Kidney (tissue), 13 donors: ENCODE measurements at regions not wholly inside any gene's neighbourhood (a gene's known extent, or its start where the extent isn't known, plus 50 kb on each side); places are given as distances from the start of the nearest gene placed in this dataset.

Experiments
- DNase-seq, 5 donors: peaks; one replicate each; pipeline ENCODE4 v3.0.0-alpha.2; 2013 to 2020
- FAIRE-seq: peaks from 2 replicates; lab custom pipeline; 2012; peaks lifted over from hg19 to GRCh38; lab: Jason Lieb, UNC
- H3K27ac ChIP-seq, 2 donors: one replicate each; pipeline ENCODE4 v1.7.0; 2013; ENCODE audit warnings: low read depth in 2 of 2, low read length in 2 of 2, inconsistent platforms in 1 of 2
- H3K27me3 ChIP-seq: one replicate; pipeline ENCODE4 v1.7.1; 2013; ENCODE audit warnings: low read length, inconsistent platforms; ENCODE audit not compliant: control insufficient read depth, insufficient read depth
- H3K36me3 ChIP-seq, 3 donors: one replicate each; pipeline versions ENCODE4 v1.7.0 to v1.7.1; 2013; ENCODE audit warnings: low read length in 3 of 3, control low read depth in 1 of 3, inconsistent platforms in 1 of 3; ENCODE audit not compliant: insufficient read depth in 3 of 3, control insufficient read depth in 2 of 3
- H3K4me1 ChIP-seq, 3 donors: one replicate each; pipeline versions ENCODE4 v1.7.0 to v1.7.1; 2013; ENCODE audit warnings: low read length in 3 of 3, inconsistent platforms in 1 of 3, low read depth in 1 of 3; ENCODE audit not compliant: control insufficient read depth in 2 of 3, insufficient read depth in 2 of 3
- H3K4me3 ChIP-seq, 3 donors: one replicate each; pipeline versions ENCODE4 v1.7.0 to v1.8.1; 2013; ENCODE audit warnings: low read length in 3 of 3, control low read depth in 1 of 3, inconsistent platforms in 1 of 3
- H3K9ac ChIP-seq, 3 donors: one replicate each; pipeline versions ENCODE4 v1.7.0 to v1.7.1; 2013; ENCODE audit warnings: low read length in 3 of 3, control low read depth in 1 of 3, inconsistent platforms in 1 of 3
- H3K9me3 ChIP-seq, 3 donors: one replicate each; pipeline versions ENCODE4 v1.7.0 to v1.7.1; 2013; ENCODE audit warnings: low read length in 3 of 3, control low read depth in 1 of 3, inconsistent platforms in 1 of 3; ENCODE audit not compliant: control insufficient read depth in 2 of 3, insufficient read depth in 1 of 3
- CTCF ChIP-seq: IDR thresholded peaks from 3 replicates; pipeline ENCODE4 v1.5.1; 2012; ENCODE audit warnings: mild to moderate bottlenecking, moderate library complexity, borderline replicate concordance; ENCODE audit not compliant: insufficient read depth; ENCODE audit errors: extremely low read depth
- intact Hi-C: fragments of 100-400 bp; cut with DNase I; formaldehyde crosslinking; loops from one replicate; pipeline ENCODE4 v1.11.1; 2022
- donor health status: control.
- donor health status: control.
- donor health status: control.
- donor health status: control.
- donor health status: control.
- donor health status: DM: yes; HTN: yes; CAD: no.
- donor health status: Normal renal cell carcinoma (clear cell type).

- Histone ChIP-seq H3K27me3 (no peaks in the 10 kb centered on the region), H3K9ac (no peak overlapping the region), H3K4me1 (peaks cover 0 to 3% (median 0%) of the 10 kb centered on the region in 3 donors), H3K9me3 (no peaks in the 10 kb centered on the region), H3K4me3 (no peak overlapping the region), H3K27ac (no peak overlapping the region), H3K36me3 (no peaks in the 10 kb centered on the region)
- TF ChIP-seq CTCF, result no peak
- intact Hi-C loops, result no loop called here
- FAIRE-seq (no peak), DNase-seq (no peak)
Measured at GRCh38 chr10:128924918-128925317, 542.1 kb upstream of the MGMT start.

GRCh38 chr10:128926711-128927110, 540.3 kb upstream of the MGMT start:
- TF ChIP-seq CTCF, result no peak
- no peak overlapping the region for H3K27ac ChIP-seq
- FAIRE-seq (no peak), DNase-seq (peak in 1 of 5 donors; percentile 50)
- no peak overlapping the region for H3K4me3 ChIP-seq
- no peaks in the 10 kb centered on the region for H3K36me3 ChIP-seq
- no peaks in the 10 kb centered on the region for H3K9me3 ChIP-seq
- no peaks in the 10 kb centered on the region for H3K27me3 ChIP-seq
- H3K9ac ChIP-seq, result no peak overlapping the region
- no peaks in the 10 kb centered on the region for H3K4me1 ChIP-seq
- intact Hi-C loops, result no loop called here

- no peak overlapping the region for H3K9ac ChIP-seq
- no peaks in the 10 kb centered on the region for H3K9me3 ChIP-seq
- DNase-seq, result peak in 3 of 5 donors; percentile 51 to 85 (median 85)
- H3K4me3 ChIP-seq, result no peak overlapping the region
- TF ChIP-seq CTCF, result no peak
- H3K27ac ChIP-seq, result no peak overlapping the region
- intact Hi-C loops, result no loop called here
- H3K27me3 ChIP-seq, result no peaks in the 10 kb centered on the region
- no peaks in the 10 kb centered on the region for H3K36me3 ChIP-seq
- FAIRE-seq, result no peak
- H3K4me1 ChIP-seq, result no peaks in the 10 kb centered on the region
Measured at GRCh38 chr10:128927497-128928161, 539.4 kb upstream of the MGMT start.
